OCI-LY3 (cell line): ENCODE measurements at regions not wholly inside any gene's neighbourhood (a gene's known extent, or its start where the extent isn't known, plus 50 kb on each side); places are given as distances from the start of the nearest gene placed in this dataset.

Source experiments
- H2AFZ ChIP-seq: fragments of 200-600, 300-600 bp; shearing (Covaris generic); 2 replicates; pipeline ENCODE4 v1.6.0; 2014; ENCODE audit warnings: antibody characterized with exemption, low read depth, low read length
- H3K27ac ChIP-seq: fragments of 200-600, 300-600 bp; sonication (generic); 2 replicates; pipeline ENCODE4 v1.5.1; 2014; ENCODE audit warnings: mild to moderate bottlenecking, low read length, moderate library complexity, mixed read lengths
- H3K27me3 ChIP-seq: fragments of 200-600, 300-600 bp; sonication (generic); 2 replicates; pipeline ENCODE4 v1.6.1; 2014; ENCODE audit warnings: low read depth, low read length, mixed read lengths
- H3K36me3 ChIP-seq: fragments of 200-600, 300-600 bp; sonication (generic); replicated peaks from 2 replicates; pipeline ENCODE3; 2014; ENCODE audit warnings: low read depth, low read length, mixed read lengths
- H3K4me1 ChIP-seq: fragments of 300-600, 200-600 bp; sonication (generic); 2 replicates; pipeline ENCODE4 v1.6.1; 2014; ENCODE audit warnings: low read length, mixed read lengths
- H3K4me2 ChIP-seq: fragments of 200-600, 300-600 bp; sonication (generic); 2 replicates; pipeline ENCODE4 v1.6.1; 2014; ENCODE audit warnings: low read length, mixed read lengths
- H3K4me3 ChIP-seq: fragments of 300-600, 200-600 bp; sonication (generic); 2 replicates; pipeline ENCODE4 v1.5.1; 2014; ENCODE audit warnings: antibody characterized with exemption, mild to moderate bottlenecking, low read length, moderate library complexity
- H3K79me2 ChIP-seq: fragments of 300-600, 200-600 bp; shearing (Covaris generic); 2 replicates; pipeline ENCODE4 v1.6.1; 2014; ENCODE audit warnings: mild to moderate bottlenecking, low read length, mixed read lengths
- H3K9ac ChIP-seq: fragments of 300-600, 200-600 bp; shearing (Covaris generic); 2 replicates; pipeline ENCODE4 v1.6.0; 2014; ENCODE audit warnings: mild to moderate bottlenecking, low read length, moderate library complexity
- H3K9me3 ChIP-seq: fragments of 200-600, 300-600 bp; shearing (Covaris generic); 2 replicates; pipeline ENCODE4 v1.6.1; 2014; ENCODE audit warnings: low read length, mixed read lengths; ENCODE audit not compliant: insufficient read depth
- H4K20me1 ChIP-seq: fragments of 200-600, 300-600 bp; sonication (generic); 2 replicates; pipeline ENCODE4 v1.6.1; 2016; ENCODE audit warnings: low read length, mixed read lengths; ENCODE audit not compliant: insufficient read depth
- CTCF ChIP-seq: fragments of 200-600, 300-600 bp; sonication (generic); IDR thresholded peaks from 2 replicates; pipeline ENCODE4 v1.5.1; 2014; ENCODE audit warnings: antibody characterized with exemption, low read length, low read depth
- EZH2phosphoT487 ChIP-seq: fragments of 200-600 bp; shearing (Covaris generic); IDR thresholded peaks from 2 replicates; pipeline ENCODE4 v1.6.1; 2018; ENCODE audit warnings: antibody characterized with exemption, mixed run types, low read depth

GRCh38 chr11:100612766-100613165 is 74.3 kb upstream of the ARHGAP42 start:
- H4K20me1 ChIP-seq: no peaks in the 10 kb centered on the region
- no peak overlapping the region for H3K4me3 ChIP-seq
- no peak overlapping the region for H3K9ac ChIP-seq
- peaks cover 8% of the 10 kb centered on the region for H3K4me1 ChIP-seq
- no peaks in the 10 kb centered on the region for H3K36me3 ChIP-seq
- TF ChIP-seq CTCF (no peak), EZH2phosphoT487 (no peak)
- no peaks in the 10 kb centered on the region for H3K27me3 ChIP-seq
- H3K27ac ChIP-seq: peak overlapping the region; percentile 26; the same call in 1 of the 2 replicates
- peaks cover 6% of the 10 kb centered on the region; the same call in 1 of the 2 replicates for H3K9me3 ChIP-seq
- H3K79me2 ChIP-seq: no peaks in the 10 kb centered on the region
- 0 out of 2 replicates have a peak overlapping the region, but pooled peaks have one; percentile 10 for H3K4me2 ChIP-seq
- no peak overlapping the region for H2AFZ ChIP-seq

GRCh38 chr11:100618914-100619313 is 68.2 kb upstream of the ARHGAP42 start:
- Histone ChIP-seq H3K79me2 (no peaks in the 10 kb centered on the region), H4K20me1 (no peaks in the 10 kb centered on the region), H3K9me3 (no peaks in the 10 kb centered on the region), H3K9ac (no peak overlapping the region), H3K4me1 (no peaks in the 10 kb centered on the region), H3K4me3 (no peak overlapping the region), H3K36me3 (no peaks in the 10 kb centered on the region), H3K4me2 (no peak overlapping the region), H3K27me3 (no peaks in the 10 kb centered on the region), H2AFZ (no peak overlapping the region), H3K27ac (no peak overlapping the region)
- TF ChIP-seq CTCF (no peak), EZH2phosphoT487 (no peak)

GRCh38 chr11:100619484-100619883 is 67.6 kb upstream of the ARHGAP42 start:
- Histone ChIP-seq H3K79me2 (no peaks in the 10 kb centered on the region), H3K4me2 (no peak overlapping the region), H3K9ac (no peak overlapping the region), H3K9me3 (no peaks in the 10 kb centered on the region), H3K4me1 (no peaks in the 10 kb centered on the region), H3K36me3 (no peaks in the 10 kb centered on the region), H3K4me3 (no peak overlapping the region), H4K20me1 (no peaks in the 10 kb centered on the region), H3K27ac (no peak overlapping the region), H2AFZ (no peak overlapping the region), H3K27me3 (no peaks in the 10 kb centered on the region)
- TF ChIP-seq CTCF (no peak), EZH2phosphoT487 (no peak)

- no peak overlapping the region for H3K9ac ChIP-seq
- H3K4me2 ChIP-seq: no peak overlapping the region
- H3K27ac ChIP-seq: no peak overlapping the region
- H3K4me3 ChIP-seq: no peak overlapping the region
- no peaks in the 10 kb centered on the region for H3K4me1 ChIP-seq
- TF ChIP-seq CTCF (no peak), EZH2phosphoT487 (no peak)
- H3K79me2 ChIP-seq: no peaks in the 10 kb centered on the region
- H4K20me1 ChIP-seq: no peaks in the 10 kb centered on the region
- H3K27me3 ChIP-seq: no peaks in the 10 kb centered on the region
- H3K36me3 ChIP-seq: no peaks in the 10 kb centered on the region
- no peak overlapping the region for H2AFZ ChIP-seq
- no peaks in the 10 kb centered on the region for H3K9me3 ChIP-seq
Measured at GRCh38 chr11:100622404-100622803, 64.7 kb upstream of the ARHGAP42 start.
